ENCODE measurements at regions not wholly inside any gene's neighbourhood (a gene's known extent, or its start where the extent isn't known, plus 50 kb on each side); places are given as distances from the start of the nearest gene placed in this dataset.
A peak's percentile ranks its signal among the peaks of the same experiment; 100 is the strongest.

GRCh38 chr10:43964486-43964885 lies 315.8 kb upstream of the ZNF32 start:
- ATAC-seq, result no peak
- no peak for DNase-seq (ENCODE audit: low spot score)

- no peak for ATAC-seq
- peak; percentile 45 for DNase-seq (ENCODE audit: low spot score)
Observed at GRCh38 chr10:43963793-43964425, 315.2 kb upstream of the ZNF32 start.

GRCh38 chr10:43963379-43963778 lies 314.7 kb upstream of the ZNF32 start:
- no peak for DNase-seq (ENCODE audit: low spot score)
- no peak for ATAC-seq

GRCh38 chr10:43962346-43963191 lies 313.9 kb upstream of the ZNF32 start:
- peak; percentile 47 for ATAC-seq
- DNase-seq (ENCODE audit: low spot score), result peak; percentile 43

- DNase-seq (ENCODE audit: low spot score) (peak; percentile 41), ATAC-seq (peak; percentile 25)
Observed at GRCh38 chr10:43961523-43962345, 313.1 kb upstream of the ZNF32 start.

- DNase-seq (ENCODE audit: low spot score), result peak; percentile 12
- ATAC-seq, result no peak
Observed at GRCh38 chr10:43960981-43961380, 312.3 kb upstream of the ZNF32 start.

- ATAC-seq (no peak), DNase-seq (ENCODE audit: low spot score) (peak; percentile 23)
Observed at GRCh38 chr10:43960477-43960876, 311.8 kb upstream of the ZNF32 start.

- DNase-seq (ENCODE audit: low spot score) (no peak), ATAC-seq (no peak)
Observed at GRCh38 chr10:43960135-43960415, 311.4 kb upstream of the ZNF32 start.

GRCh38 chr10:43959364-43960134 lies 310.9 kb upstream of the ZNF32 start:
- DNase-seq (ENCODE audit: low spot score) (peak; percentile 38), ATAC-seq (no peak)

GRCh38 chr10:43958964-43959363 lies 310.3 kb upstream of the ZNF32 start:
- ATAC-seq (no peak), DNase-seq (ENCODE audit: low spot score) (peak; percentile 18)

GRCh38 chr10:43958071-43958432 lies 309.4 kb upstream of the ZNF32 start:
- no peak for ATAC-seq
- peak; percentile 42 for DNase-seq (ENCODE audit: low spot score)

GRCh38 chr10:43957267-43958070 lies 308.8 kb upstream of the ZNF32 start:
- no peak for ATAC-seq
- peak; percentile 23 for DNase-seq (ENCODE audit: low spot score)

- ATAC-seq (no peak), DNase-seq (ENCODE audit: low spot score) (peak; percentile 18)
Observed at GRCh38 chr10:43955978-43956377, 307.3 kb upstream of the ZNF32 start.

- DNase-seq (ENCODE audit: low spot score), result peak; percentile 27
- no peak for ATAC-seq
Observed at GRCh38 chr10:43955002-43955596, 306.4 kb upstream of the ZNF32 start.

- no peak for ATAC-seq
- DNase-seq (ENCODE audit: low spot score), result peak; percentile 22
Observed at GRCh38 chr10:43953672-43954071, 305.0 kb upstream of the ZNF32 start.

GRCh38 chr10:43952760-43953159 lies 304.1 kb upstream of the ZNF32 start:
- no peak for ATAC-seq
- no peak for DNase-seq (ENCODE audit: low spot score)

GRCh38 chr10:43949351-43949750 lies 300.7 kb upstream of the ZNF32 start:
- ATAC-seq (no peak), DNase-seq (ENCODE audit: low spot score) (no peak)

GRCh38 chr10:43946445-43946844 lies 297.8 kb upstream of the ZNF32 start:
- ATAC-seq (no peak), DNase-seq (ENCODE audit: low spot score) (peak; percentile 18)

GRCh38 chr10:43945908-43946307 lies 297.2 kb upstream of the ZNF32 start:
- DNase-seq (ENCODE audit: low spot score), result no peak

More at GRCh38 chr10:43945908-43946307, 297.2 kb upstream of the ZNF32 start:
- ATAC-seq, result no peak

Data from left lobe of liver (tissue), 2 donors.